Hematopoietic multipotent progenitor cell treated with erythropoietin and hydrocortisone succinate and interleukin-3 and kit ligand, for 8 days (in vitro differentiated cells): ENCODE measurements at regions not wholly inside any gene's neighbourhood (a gene's known extent, or its start where the extent isn't known, plus 50 kb on each side); places are given as distances from the start of the nearest gene placed in this dataset.
"Not testable (repeated sequence)": the region's sequence is repeated elsewhere in the genome, so short reads cannot be mapped to it uniquely, and the experiment has no call there.

ENCODE experiments used
- DNase-seq: peaks from one replicate; pipeline ENCODE4 v3.0.0-alpha.2; 2015

DNA sequence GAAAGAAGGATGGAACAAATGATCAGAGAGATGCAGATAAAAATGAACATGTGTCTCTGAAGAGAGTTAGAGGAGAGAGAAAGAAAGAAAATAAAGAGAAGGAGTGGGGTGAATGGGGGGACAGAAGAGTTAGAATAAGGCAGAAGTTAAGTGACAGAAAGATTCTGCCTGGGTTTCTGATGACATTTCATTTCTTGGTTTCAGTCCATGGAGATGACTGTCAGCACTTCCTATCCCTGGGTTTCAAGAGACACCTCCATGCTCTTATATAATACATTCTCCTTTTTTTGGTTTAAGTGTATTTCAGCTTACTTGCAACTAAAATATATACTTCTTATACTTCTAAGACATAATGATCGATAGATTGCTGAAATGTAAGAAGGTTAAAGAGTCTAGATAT lies 213.0 kb upstream of the IL12B start:
- no peak for DNase-seq

DNA sequence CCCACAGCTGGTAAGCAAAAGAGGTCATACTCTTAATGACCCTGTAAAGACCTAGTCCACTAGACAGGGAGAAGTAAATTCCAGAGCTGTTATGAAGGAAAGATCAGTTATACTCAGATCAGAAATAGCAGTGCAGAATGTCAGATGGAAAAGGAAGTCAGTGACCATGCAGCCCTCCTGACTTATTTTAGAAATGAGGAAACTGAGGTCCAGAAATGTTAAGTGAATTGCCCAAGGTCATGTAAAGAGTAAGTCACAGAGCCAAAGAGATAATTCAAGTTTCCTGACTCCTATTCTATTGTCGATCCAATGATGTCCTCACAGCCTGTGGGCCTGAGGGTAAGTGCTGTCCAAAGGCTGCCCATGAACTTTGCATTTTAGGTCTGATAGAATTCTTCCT lies 214.9 kb upstream of the IL12B start:
- DNase-seq, result no peak

DNA sequence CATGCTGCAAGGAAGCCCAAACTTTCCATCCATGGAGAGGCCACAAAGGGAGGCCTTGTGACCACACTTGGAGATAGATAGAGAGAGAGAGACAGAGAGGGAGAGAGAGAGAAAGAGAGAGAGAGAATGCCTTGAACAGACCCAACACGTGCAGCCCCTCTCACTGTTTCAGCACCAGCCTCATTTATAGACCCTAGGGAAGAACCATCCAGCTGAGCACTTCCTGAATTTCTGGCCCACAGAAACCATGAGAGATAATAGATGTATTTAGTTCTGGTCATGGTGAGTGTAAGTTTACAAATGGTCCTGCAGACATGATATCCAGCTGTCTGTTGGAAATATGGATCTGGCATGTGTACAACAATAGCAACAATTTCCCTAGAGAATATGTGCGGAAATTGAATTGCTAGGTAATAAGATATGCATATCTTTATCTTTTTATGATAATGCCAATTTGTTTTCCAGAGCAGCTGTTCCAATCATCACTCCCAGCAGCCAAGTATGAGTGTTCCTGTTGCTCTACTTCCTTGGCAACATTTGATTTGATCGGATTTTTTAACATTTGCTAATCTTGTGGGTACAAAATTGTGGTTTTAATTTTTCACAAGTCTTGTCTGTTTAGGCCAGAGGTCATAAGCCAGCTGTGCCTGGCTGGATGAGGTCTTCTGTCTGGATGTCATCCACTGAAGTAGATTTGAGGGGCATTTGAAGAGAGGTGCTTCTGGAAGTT lies 217.3 kb upstream of the IL12B start:
- no peak for DNase-seq

DNA sequence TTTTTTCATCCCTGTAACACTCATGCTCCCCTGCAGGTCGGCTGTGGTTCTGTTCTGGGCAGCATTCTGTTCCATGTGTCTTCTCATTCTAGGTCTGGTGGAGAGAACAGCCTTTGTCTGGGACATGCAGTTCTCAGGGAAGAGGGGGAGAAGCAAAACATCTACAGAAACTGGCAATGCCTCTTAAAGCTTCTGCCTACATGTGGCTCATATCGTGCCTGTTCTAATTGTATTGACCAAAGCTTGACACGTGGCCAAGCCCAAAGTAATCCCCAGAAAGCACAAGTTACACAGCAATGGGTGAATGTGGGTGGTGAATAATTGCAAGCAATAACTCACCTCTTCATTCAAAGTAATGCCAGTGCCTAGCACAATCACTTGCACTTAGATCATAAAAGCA lies 218.2 kb upstream of the IL12B start:
- no peak for DNase-seq

DNA sequence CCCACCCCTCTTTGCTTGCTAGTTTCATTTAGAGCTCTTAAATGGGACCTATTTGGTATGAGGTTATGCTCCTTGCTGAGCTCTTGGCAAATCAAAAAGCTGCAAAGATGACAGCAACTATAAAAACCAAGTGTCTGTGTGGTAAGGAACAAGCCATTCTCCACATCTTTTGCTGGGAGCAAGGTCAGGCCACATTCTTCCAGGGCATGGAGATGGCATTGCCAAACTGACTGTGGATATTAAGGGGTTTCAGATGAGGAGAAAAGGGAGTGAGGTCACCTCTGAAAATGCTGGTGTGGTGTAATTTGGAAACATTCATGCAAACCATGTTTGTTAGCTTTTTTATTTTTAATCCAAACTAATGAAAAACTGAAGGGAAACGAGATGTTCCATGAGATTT lies 218.8 kb upstream of the IL12B start:
- DNase-seq, result no peak

DNA sequence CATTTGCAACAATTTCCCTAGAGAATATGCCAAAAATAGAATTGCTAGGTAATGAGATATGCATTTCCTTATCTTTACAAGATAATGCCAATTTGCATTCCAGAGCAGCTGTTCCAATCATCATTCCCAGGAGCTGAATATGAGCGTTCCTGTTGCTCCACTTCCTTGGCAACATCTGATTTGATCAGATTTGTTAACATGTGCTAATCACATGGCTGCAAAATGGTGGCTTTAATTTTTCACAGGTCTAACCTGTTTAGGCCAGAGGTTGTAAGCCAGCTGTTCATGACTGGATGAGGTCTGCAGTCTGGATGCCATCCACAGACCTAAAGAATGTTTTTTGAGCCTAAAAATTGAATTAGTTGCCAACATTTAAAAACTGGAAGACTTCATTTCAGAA lies 220.7 kb upstream of the IL12B start:
- DNase-seq, result no peak

DNA sequence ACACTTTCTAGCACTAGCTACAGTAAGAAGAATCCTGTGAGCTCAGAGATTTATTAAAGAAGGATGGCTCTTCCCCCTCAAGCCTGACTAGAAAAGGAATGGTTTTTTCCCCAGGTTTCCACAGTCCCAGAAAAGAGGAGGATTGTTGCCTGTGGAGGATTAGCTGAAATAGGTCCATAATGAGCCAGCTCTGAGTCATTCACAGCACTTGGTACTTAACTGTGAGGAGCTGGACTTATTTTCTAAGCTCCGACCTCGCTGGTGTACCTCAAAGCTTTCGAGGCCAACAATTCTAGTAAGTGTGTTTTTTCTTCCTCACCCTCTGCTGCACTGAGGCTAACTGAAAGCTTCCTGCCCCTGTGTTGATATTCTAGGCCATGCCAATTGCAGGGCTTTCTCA lies 222.5 kb upstream of the IL12B start:
- no peak for DNase-seq

DNA sequence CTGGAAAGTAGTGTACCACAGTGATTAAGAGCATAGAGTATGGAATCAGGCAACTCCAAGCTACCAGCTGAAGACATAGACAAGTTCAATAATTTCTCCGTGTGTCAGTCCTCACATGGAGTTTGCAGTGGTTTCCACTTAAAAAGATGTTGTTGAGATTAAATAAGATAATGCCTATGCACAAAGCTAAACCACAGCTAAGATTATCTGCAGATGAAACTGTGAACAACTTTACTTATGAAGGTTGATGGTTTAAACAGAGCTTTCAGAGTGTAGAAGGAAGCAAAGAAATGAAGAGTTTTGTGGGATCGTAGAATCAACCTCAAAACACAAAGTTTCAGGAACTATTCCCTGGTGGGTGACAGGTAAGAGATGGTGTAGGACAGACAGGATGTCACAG lies 223.5 kb upstream of the IL12B start:
- DNase-seq, result no peak

DNA sequence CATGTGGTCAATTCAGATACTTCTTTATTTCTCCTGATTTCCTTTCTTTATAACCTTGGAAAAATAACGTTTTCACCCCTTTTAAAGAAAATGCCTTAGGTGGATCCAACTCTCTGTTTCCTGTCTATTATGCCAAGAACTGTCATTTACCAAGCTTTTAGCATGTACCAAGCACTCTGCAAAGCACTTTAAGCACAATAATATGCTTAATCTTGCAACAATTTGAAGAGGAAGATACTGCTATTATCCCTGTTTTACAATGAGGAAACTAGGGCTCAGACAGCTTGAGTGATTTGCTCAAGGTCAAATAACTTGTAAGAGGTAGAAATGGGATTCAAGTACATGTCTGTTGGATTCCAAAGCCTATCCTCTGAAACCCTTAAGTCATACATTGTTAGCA lies 224.8 kb upstream of the IL12B start:
- DNase-seq, result no peak

DNA sequence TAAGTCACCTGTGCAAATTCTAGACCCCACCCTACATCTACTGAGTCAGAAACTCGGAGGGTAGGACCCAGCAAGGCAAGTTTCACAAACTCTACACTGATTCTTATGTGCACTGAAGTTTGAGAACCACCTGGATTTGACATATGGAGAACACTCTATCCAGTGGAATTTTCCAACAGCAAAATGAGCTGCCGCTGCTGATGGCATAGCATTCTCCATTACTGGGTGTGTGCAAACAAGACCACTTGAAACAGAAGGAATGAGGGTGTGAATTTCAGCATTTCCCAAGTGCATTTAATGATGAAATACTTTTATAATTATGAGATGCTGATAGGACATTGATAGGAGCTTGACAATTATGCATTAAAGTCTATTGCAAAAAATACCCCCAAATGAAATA lies 229.1 kb upstream of the IL12B start:
- no peak for DNase-seq

DNA sequence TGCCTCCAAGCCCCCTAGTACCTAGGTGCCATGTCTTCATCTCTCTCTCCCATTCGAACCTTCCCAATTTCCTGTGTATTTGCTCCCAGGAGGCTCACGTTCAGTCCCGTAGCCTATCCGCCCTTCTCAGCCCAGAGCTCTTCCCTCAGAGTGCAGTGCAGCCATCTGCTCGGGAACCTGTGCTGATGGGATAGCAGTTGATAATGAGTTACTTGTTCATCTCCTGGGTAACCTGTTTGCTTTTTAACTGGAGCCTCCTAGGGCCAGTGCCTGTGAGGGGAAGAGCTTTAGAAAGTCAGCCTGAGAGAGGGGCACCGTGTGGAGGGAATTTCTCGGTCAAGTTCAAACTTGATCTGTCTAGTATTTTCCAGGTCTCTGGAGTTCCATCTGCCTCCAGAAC lies 229.8 kb upstream of the IL12B start:
- DNase-seq, result no peak

DNA sequence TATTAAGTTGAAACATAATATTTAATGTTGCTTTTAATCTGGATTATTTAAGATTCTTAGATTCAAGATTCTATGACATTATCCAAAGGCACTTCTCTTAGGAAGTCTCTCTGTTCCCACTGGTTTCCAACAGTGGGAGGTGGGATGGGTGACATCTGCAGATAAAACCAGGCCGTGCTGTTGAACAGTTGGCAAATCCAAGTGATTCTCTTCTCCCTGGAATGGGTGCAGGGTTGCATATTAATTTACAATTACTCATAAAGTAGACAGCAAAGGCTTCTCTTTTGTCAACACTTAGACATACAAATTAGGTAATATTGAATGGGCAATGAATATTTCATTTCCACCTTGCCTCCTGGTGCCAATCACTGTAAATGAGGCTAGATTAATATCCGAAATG lies 233.7 kb upstream of the IL12B start:
- DNase-seq, result no peak

DNA sequence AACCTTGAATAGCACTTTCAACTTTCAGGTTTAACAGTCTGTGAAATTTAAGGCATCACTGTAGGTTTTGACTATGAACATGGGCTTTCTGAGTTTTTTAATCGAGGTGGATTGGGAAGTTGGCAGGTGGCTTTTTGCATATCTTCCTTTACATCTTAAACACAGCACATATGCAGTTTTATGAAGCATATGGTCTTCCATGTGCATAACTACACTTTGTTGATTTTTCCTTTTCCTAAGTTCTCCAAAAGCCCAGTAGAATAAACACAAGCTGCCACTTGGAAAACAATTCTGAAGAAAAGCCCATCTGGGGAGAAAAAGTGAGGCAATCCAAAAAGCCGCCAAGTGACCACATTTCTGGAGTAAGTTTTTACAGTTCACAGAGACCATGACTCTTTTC lies 236.5 kb upstream of the IL12B start:
- DNase-seq, result no peak

DNA sequence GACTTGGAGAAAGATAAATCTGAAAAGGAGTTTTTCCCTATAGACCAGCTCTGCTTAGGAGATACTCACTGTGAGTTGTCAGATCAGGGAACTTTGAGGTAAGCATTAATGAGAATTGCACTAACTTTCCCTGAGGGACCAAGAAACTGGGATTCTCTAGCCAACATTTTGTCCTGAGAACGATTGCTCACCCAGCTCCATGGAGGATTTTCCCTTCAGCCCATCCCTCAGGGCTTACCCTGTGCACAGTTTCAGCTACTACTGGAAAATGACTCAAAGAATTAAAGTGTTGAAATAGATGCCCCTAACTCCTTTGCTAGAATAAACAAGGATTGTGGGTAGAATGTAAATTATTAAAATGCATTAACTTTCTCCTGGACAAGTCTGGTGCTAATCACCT lies 237.2 kb upstream of the IL12B start:
- DNase-seq, result no peak

DNA sequence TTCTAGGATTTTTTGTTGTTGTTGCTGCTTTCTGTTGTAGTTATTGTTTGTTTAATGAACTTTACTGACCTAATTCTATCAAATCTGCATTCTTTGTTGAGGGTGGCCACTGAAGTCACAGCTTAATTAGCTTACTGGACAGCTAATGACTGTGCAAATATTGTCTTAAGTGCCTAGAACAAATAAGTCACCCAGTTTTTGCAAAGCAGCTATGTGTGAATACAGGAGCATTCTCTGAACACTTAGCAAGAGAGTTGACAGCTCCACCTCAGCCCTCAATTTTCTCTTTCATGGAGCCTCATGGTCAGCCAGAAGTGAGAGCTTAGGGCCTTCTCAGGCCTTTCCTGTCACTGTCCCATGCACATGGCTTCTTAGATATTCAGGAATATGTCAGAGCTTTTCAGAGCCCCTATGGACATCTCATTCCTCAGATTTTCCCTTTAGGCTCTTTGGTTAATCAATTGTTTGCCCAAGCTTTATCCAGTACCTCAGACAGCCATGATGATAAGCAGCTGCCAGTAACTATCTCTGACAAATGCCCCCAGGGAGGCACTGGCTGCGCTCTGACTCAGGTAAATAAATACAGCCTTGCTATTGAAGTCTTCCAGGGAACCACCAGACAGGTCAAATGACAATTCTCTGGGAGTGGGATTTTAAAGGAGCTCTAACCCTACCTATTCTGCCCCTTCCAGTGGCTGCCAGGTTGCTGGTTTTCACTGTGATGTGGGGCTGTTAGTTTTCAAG lies 241.4 kb upstream of the IL12B start:
- DNase-seq, result no peak

DNA sequence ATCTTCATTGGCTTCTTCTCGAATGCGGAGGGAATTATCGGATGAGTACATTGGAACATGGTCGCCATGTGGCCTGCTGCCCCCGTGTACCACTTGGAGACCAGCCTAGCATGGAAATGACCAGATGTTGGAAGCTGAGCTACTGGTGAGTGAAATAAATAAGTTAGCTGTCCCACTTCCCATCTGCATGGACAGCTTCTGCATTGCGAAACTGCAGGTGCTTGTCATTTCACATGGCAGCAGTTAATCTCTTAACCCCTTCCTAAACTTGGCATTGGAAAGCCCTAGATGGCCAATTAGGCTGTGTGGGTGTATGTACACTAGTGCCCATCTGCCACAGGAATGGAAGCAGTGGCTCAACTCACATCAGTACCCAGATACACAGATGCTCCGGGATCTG lies 246.6 kb upstream of the IL12B start:
- DNase-seq, result no peak

DNA sequence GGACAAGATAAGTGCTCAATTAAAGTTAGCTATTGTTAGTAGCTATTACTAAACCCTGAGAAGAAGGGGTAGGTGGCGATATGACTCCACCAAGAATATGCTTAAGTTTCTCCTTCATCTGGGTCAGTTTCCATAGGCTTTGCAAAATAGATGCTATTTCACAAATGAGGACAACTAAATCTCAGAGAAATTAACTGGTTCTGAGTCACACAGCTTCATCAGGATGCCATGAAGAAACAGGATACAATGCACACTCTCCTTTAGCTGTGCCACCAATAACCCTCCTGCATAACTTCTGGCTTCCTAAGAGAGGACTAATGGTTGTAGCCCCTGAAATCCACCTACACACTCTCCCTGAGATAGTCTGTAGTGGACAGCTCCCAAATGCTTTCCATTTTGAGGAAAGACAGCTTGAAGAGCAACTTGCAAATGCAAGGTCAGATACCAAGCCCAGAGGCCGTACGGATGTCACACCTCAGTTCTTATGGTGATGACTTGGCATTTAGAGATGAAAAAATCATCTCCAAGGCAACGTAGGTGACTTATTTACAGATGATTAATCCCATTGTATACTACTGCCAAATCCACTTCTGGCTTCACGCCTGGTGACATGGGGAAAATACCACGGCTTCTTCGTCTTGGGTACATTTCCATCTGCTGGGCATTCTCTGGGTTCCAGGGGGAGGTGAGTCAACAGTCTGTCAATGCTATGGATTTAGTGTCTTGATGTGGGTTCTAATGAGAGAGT lies 251.4 kb upstream of the IL12B start:
- DNase-seq, result no peak

DNA sequence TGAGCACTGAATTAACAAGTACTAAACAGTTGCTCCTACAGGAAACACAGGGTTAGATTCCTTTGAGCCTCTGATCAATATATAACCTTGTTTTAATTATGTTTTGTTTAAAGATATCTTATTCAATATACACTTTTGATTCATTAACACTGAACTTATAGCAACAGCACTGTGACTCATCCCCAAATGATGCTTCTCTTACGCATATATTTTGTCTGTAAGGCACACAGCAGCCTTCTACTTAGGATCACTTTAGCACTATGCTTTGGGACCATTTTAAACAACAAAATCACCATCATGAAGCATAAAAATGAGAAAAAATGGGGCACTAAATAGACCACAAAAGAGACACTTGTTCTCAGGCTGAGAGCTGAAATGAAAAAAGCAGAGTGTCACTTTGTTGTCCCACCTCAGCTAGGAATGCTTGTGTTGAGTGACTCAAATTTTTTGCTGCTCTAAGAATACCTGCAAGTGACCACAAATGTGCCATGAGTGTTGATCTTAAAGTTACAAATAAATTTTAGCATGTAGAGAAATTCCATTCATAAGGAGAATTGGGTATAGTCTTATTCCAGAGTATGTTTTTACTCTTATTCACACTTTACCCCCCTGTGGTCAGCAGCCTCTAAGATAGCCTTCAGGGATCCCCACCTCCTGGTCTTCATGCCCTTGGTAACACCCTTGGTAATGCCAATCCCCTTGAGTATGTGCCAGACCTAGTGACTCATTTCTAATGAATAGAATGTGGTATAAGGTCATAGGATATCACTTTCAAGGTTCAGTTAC lies 252.7 kb upstream of the IL12B start:
- no peak for DNase-seq

DNA sequence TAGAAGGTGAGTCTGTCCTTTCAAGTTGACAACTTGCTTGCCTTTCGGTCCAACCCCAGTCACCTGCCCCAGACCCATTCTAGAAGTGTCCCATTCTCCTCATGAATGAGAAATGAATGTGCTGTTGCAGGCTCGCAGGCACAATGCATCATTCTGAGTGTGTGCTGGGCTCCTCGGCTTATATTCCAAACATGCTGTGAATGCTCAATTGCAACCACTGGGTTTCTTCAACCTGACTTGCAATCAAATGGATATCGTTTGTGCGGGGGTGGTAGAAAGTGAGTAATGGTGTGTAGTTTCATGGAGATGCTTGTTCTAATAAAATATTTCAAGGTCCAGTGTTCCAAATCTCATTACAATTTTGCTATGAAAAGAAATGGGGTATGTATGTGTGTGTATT lies 256.6 kb upstream of the IL12B start:
- DNase-seq, result no peak

DNA sequence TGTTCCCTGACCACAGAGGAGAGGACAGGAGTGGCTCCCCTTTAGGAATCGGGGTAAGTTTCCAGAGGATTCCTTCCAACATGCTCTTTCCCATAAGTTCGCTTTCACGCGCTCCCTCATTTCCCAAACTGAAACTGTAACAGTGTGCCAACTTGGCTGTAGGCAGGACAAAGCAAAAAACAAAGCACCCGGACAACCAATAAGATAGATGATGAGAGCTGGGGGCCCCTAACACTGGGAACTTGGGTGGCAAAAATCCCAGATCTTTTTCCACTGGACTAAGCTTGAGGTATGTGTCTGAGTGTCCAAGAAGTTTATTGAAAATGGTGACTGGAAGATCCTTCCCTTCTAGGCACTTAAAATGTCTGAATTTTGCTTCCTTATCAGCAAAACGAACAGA lies 258.7 kb upstream of the IL12B start:
- DNase-seq, result no peak

DNA sequence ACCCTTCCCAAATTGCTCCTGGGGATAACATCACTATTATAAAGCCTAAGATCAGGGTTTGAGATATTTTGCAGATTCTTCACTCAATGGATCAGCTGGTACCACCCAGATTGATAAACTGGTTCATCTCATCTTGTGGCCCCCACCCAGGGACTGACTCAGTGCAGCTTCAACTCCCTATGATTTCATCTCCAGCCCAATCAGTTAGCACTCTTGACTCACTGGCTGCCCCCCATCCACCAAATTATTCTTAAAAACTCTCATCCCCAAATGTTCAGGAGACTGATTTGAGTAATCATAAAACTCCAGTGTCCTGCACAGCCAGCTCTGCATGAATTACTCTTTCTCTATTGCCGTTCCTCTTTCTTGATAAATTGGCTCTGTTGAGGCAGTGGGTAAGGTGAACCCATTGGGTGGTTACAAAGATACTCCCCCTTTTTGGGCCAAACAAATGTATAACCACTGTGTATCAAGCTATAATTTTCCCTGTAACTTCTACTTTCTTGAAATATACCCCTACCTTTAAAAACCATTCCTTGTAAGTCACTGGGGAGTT lies 263.3 kb upstream of the IL12B start:
- DNase-seq, result no peak

DNA sequence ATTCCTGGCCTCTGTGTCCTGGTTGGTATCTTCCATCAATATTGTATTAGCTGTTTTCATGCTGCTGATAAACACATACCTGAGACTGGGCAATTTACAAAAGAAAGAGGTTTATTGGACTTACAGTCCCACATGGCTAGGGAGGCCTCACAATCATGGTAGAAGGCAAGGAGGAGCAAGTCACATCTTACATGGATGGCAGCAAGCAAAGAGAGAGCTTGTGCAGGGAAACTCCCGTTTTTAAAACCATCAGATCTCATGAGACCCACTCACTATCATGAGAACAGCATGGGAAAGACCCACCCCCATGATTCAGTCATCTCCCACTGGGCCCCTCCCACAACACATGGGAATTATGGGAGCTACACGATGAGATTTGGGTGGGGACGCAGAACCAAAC lies 265.3 kb upstream of the IL12B start:
- not testable (repeated sequence) for DNase-seq

DNA sequence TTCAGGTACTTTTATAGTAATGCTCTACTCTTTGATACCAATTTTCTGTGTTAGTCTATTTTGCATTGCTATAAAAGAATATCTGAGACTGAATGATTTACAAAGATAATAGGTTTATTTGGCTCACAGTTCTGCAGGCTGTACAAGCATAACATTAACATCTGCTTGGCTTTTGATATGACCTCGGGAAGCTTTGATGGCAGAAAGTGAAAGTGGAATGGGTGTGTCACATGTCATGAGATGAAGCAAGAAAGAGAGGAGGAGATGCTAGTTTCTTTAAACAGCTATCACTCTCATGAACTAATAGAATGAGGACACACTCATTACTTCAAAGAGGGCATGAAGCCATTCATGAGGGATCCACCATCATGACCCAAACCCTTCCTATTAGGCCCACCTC lies 270.9 kb upstream of the IL12B start:
- DNase-seq, result peak; percentile 38
